Activated CD4-positive, CD25-positive, alpha-beta regulatory T cell treated with anti-CD3 and anti-CD28 coated beads, Interleukin-2, amount 50 U/mL, for 16 hours (primary cell): ENCODE measurements at regions not wholly inside any gene's neighbourhood (a gene's known extent, or its start where the extent isn't known, plus 50 kb on each side); places are given as distances from the start of the nearest gene placed in this dataset.
"Not testable (repeated sequence)": the region's sequence is repeated elsewhere in the genome, so short reads cannot be mapped to it uniquely, and the experiment has no call there.

Source experiments
- DNase-seq: peaks from one replicate; pipeline ENCODE4 v3.0.0-alpha.2; 2020; ENCODE audit warnings: low read depth, low spot score

DNA sequence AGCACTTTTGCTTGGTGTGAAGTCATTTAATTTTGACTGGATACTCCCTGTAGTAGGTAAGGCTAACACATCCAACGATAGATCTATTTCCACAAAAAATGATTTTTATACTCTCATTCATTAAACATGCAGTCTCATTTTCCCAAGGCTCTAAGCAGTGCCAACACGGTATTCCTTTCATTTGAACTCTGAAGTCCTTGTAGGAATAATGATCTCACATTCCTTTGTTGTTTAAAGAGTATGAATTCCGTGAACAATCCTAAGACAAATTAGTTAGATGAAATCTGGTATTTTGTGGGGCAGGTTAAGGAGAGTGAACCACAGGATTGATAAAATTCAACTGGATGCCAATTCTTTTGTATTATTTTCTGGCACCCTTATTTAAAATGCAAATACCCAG is 66.6 kb downstream of the LACC1 start:
- DNase-seq, result no peak

DNA sequence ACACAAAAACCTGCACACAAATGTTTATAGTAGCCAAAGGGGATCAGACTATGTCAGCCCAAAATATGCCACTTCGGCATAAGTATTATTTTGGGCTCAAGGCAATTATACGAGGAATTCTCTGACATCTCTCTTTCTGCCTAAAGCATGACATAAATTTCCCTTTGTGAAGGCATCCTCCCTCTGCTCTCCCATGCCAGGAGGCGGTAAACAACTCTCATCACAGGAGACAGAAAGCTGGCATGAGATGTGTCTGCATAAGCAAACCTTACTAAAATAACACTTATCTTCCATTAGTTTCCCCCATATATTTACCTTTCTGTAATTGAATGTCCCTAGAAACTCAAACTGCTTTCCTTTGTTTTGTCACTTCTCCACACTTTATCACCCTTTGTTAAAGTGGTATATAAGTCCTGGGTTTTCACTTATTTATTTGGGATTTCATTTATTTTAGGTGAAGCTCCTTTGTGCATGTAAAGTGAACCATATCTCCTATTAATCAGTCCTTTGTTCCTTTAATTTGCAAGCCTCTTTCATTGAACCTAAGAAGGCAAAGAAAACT is 68.3 kb downstream of the LACC1 start:
- no peak for DNase-seq

DNA sequence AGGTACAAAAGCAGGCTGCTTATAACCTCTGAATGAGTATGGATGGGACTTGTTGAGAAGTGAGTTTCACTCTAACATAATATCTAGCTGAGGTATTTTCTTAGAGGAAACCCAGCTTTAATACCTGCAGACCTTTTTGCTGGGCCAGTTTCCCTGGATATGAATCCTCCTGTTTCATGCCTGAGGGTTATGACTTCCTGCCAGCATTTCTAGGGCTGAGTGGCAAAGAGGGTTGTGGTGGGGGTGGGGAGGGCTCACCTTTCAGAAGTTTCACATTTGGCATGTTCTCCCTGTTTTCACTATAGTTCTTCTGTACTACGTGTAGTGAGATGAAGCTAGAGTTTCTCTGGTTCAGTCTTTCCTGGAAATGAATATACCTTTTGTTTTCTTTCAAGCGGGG is 73.7 kb downstream of the LACC1 start:
- DNase-seq, result no peak

DNA sequence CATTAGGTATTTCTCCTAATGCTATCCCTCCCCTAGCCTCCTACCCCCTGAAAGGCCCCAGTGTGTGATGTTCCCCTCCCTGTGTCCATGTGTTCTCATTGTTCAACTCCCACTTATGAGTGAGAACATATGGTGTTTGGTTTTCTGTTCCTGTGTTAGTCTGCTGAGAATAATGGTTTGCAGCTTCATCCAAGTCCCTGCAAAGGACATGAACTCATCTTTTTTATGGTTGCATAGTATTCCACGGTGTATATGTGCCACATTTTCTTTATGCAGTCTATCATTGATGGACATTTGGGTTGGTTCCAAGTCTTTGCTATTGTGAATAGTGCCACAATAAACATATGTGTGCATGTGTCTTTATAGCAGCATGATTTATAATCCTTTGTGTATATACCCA is 77.3 kb downstream of the LACC1 start:
- DNase-seq, result not testable (repeated sequence)

DNA sequence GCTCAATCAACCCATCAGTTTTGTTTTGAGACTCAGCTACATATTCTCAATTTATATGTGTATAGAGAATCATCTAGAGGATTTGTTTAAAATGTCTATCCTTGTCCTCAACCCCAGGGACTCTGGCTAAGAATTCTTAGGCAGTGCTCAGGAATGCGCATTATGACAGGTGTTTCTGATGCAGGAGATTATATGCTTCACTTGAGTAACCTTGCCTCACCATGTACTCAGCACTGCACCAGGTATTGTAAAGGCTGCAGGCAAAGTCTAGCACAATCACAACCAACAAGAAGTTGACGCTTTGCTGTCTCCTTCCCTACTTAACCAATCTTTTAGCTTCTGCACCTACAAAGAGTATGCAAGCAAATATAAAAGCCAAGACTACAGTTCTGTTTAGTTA is 79.6 kb downstream of the LACC1 start:
- DNase-seq, result no peak

DNA sequence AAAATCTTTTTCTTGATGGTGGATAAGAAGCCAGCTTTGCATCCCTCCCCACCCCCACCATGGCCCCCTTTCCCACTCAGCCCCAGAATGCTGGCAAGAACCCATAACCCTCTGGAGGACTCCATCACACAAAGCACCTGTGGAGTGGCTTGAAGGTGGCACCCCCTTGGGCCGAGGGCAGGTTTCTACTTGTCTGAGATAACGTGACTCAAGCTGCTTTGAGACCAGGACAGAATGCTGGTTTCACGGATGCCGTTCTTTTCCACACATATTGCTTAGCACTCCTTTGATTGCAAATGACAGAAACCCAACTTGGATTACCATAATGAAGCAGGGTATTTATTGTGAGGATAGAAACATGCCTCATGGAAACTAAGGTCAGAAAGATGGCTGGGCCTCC is 82.2 kb downstream of the LACC1 start:
- DNase-seq, result no peak

DNA sequence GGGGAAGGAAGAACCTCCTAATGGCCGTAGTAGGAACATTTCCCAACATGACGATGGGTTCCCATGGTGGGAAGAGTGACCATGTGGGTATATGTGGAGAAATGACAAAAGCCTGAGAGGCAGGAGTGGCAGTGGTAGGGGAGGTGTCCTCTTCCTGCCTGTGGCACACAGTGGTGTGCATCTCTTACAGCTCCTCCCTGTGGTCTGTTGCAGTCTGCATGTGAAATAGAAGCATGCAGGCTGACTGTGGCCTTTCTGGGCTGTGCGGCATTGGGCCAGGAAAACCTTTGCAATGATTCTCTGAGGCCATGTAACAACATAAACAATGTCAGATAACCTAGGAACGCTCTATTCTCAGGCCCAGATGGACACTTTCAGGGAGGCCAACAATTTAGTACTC is 84.0 kb downstream of the LACC1 start:
- no peak for DNase-seq

DNA sequence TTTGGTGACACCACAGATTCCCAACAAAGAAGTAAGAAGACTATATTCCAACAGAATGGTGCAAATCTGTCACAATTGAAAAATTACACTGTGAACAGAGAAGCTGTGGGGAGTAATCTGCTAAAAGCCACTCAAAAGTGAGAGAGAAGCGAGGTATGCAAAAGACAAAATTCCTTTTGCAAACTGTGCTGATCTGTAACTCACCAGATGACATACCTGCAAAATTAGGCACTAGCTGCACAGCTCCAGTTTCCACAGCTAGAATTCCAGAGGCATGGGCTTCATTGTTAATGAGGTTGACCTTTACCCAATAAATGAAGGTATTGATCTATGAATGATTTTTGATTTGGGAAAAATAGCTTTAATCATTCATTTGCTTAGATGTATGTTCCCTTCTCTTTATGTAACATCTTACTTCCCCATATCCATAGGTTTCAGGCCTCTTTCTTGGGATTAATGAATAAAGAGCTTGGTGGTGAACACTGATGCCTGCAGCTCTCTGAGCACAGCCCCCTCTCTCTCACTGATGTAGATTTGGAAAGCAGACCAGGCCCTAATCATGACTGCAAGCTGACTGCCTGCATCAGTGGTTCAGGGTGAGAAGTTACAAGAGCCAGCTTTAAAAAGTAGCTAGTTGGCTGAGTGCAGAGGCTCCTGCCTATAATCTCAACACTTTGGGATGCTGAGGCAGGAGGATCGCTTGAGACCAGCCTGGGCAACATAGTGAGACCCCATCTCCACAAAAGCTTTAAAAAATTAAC is 85.2 kb downstream of the LACC1 start:
- no peak for DNase-seq

DNA sequence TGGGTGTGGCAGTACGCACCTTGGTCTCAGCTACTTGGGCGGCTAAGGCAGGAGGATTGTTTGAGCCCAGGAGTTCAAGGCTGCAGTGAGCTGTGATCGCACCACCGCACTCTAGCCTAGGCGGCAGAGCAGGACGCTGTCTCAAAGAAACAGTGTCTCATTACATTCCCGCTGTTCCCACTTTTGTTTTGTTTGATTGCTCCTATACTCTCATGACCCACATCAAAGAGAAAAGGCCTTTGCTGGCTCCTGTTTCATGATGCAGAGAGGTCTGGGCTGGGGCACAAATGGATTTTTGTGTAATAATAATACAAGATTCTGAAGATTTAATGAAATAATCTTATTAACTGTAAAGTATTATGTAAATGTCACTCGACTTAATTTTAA is 85.7 kb downstream of the LACC1 start:
- no peak for DNase-seq

DNA sequence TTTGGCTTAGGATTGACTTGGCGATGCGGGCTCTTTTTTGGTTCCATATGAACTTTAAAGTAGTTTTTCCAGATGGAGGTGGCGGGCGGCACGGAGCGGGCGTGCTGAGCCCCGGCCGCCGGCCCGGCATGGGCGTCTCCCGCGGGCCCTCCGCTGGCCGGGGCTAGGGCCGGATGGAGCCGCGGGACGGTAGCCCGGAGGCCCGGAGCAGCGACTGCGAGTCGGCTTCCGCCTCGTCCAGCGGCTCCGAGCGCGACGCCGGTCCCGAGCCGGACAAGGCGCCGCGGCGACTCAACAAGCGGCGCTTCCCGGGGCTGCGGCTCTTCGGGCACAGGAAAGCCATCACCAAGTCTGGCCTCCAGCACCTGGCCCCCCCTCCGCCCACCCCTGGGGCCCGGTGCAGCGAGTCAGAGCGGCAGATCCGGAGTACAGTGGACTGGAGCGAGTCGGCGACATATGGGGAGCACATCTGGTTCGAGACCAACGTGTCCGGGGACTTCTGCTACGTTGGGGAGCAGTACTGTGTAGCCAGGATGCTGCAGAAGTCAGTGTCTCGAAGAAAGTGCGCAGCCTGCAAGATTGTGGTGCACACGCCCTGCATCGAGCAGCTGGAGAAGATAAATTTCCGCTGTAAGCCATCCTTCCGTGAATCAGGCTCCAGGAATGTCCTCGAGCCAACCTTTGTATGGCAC is 88.7 kb downstream of the LACC1 start:
- not testable (repeated sequence) for DNase-seq

DNA sequence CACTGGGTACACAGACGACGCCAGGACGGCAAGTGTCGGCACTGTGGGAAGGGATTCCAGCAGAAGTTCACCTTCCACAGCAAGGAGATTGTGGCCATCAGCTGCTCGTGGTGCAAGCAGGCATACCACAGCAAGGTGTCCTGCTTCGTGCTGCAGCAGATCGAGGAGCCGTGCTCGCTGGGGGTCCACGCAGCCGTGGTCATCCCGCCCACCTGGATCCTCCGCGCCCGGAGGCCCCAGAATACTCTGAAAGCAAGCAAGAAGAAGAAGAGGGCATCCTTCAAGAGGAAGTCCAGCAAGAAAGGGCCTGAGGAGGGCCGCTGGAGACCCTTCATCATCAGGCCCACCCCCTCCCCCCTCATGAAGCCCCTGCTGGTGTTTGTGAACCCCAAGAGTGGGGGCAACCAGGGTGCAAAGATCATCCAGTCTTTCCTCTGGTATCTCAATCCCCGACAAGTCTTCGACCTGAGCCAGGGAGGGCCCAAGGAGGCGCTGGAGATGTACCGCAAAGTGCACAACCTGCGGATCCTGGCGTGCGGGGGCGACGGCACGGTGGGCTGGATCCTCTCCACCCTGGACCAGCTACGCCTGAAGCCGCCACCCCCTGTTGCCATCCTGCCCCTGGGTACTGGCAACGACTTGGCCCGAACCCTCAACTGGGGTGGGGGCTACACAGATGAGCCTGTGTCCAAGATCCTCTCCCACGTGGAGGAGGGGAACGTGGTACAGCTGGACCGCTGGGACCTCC is 89.4 kb downstream of the LACC1 start:
- DNase-seq, result not testable (repeated sequence)

DNA sequence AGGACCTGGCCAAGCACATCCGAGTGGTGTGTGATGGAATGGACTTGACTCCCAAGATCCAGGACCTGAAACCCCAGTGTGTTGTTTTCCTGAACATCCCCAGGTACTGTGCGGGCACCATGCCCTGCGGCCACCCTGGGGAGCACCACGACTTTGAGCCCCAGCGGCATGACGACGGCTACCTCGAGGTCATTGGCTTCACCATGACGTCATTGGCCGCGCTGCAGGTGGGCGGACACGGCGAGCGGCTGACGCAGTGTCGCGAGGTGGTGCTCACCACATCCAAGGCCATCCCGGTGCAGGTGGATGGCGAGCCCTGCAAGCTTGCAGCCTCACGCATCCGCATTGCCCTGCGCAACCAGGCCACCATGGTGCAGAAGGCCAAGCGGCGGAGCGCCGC is 90.2 kb downstream of the LACC1 start:
- not testable (repeated sequence) for DNase-seq

DNA sequence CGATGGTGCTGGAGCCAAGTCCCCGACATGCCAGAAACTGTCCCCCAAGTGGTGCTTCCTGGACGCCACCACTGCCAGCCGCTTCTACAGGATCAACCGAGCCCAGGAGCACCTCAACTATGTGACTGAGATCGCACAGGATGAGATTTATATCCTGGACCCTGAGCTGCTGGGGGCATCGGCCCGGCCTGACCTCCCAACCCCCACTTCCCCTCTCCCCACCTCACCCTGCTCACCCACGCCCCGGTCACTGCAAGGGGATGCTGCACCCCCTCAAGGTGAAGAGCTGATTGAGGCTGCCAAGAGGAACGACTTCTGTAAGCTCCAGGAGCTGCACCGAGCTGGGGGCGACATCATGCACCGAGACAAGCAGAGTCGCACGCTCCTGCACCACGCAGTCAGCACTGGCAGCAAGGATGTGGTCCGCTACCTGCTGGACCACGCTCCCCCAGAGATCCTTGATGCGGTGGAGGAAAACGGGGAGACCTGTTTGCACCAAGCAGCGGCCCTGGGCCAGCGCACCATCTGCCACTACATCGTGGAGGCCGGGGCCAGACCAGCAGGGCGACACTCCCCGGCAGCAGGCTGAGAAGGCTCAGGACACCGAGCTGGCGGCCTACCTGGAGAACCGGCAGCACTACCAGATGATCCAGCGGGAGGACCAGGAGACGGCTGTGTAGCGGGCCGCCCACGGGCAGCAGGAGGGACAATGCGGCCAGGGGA is 91.0 kb downstream of the LACC1 start:
- DNase-seq, result not testable (repeated sequence)

DNA sequence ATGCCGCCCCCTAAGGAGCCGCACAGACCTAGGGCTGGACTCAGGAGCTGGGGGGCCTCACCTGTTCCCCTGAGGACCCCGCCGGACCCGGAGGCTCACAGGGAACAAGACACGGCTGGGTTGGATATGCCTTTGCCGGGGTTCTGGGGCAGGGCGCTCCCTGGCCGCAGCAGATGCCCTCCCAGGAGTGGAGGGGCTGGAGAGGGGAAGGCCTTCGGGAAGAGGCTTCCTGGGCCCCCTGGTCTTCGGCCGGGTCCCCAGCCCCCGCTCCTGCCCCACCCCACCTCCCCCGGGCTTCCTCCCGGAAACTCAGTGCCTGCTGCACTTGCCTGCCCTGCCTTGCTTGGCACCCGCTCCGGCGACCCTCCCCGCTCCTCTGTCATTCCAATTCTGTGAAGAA is 91.6 kb downstream of the LACC1 start:
- not testable (repeated sequence) for DNase-seq

DNA sequence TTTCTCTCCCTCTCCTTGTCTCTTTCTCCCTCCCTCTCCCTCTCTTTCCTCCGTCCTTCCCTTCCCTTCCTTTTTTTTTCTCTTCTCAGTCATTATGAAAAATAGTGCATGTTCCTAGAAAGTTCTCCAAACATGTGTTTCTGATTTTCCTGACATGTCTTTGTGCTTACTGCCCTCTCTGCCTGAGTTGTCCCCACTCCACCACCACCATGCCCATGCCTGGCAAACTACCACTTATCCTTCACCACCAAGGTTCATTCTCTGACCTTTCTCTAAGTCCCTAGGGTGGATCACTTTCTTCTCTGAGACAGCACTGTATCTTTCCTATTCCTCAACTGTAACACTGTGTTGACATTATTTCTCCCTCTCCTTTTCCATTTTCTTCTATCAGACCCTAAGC is 98.2 kb downstream of the LACC1 start:
- DNase-seq, result no peak

DNA sequence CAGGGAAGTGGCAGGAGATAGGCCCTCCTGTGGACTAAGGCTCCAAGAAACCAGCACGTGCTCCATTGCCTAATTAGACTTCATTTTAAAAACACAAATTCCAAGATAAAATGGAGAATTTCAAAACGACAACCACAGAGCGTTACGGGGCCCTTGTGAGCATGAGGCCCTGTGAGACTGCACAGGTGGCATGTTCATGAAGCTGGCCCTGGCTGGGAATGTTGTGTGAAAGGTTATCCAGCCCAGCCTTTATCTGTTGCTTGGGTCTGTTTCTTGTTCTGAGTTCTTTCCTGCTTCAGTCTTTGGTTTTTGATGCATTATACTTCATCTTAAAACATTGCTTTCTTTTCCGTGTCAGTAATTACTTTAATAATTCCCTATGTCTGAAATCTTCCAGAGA is 99.0 kb downstream of the LACC1 start:
- DNase-seq, result no peak

DNA sequence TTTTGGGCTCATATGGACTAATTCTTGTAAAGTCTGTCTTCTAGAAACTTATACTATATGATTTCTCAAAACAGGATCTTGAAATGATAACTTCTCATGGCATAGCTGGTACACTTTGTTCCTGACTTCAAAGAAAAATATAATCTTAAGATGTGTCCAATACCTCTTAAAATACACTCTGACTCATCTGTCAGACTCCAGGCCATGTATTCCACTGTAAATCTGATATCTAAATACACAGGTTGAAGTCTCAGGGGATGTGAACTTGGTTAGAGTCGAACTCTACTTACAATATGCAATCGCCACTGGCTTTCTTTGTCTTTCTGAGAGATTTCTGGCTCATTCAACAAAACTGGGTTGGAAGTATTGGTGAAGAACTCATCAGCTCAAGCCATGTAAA is 99.8 kb downstream of the LACC1 start:
- no peak for DNase-seq

DNA sequence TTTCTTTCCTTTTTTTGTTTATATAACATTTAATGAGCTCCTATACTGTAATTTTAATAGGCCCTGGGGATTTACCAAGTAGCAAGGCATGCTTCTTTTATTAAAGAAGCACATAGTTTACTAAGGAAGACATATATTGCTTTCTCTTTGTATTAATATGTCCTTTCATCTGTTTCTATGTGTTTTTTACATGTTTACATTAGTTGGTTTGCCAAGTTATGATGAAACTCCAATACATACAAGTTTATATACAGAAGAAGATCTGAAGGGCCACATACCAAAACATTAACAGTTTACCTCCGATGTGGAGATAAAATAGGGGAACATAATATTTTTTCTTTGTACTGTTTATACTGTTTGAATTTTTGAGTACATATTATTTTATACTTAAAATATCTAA is 100.9 kb downstream of the LACC1 start:
- no peak for DNase-seq

DNA sequence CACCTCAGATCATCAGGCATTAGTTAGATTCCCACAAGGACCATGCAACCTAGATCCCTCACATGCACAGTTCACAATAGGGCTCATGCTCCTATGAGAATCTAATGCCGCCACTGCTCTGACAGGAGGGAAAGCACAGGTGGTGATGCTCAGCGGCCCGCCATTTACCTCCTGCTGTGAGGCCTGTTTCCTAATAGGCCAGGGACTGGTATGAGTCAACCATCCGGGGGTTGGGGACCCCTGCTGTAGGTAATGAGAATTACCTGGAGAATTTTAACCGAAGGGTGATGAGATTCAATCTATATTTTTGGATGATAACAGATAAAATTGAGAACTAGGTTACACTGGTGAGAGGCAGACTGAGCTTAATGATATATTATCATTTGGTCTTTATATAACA is 101.4 kb downstream of the LACC1 start:
- no peak for DNase-seq

DNA sequence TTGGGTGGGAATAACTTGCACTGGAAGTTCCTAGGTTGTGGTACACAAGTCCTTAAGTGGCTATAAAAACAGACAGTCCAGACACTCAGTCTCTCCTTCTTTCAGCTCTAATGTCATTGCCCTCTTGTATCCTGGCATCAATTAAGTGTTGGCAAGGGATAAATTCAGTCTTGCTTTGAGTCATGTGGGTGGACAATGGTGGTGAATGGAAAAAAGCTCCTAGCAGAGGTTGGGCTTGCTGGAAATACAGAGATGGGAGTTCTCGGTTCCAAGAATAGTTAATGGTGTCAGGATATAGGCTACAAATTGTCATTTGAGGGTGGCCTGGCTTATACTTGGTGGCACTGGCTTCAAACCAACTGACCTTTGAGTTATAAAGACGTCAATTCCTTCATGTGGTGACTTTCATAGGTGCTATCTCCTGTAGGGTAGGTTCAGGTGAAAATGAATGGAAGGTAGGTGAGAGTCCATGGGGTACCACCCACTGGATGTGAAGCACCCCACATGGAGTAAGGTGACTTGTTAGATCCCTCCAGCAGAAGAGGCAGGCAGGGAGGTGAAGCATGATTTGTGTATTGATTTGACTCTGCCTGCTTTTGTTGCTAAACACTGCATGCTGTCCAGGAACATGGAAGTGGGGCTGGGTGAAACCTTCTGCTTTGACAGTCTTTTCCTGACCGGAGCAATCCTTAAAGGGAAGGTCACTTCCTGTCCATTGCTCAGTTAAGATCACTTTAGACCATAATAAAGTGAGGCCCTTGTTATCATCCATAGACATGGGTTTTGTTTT is 102.0 kb downstream of the LACC1 start:
- DNase-seq, result no peak

DNA sequence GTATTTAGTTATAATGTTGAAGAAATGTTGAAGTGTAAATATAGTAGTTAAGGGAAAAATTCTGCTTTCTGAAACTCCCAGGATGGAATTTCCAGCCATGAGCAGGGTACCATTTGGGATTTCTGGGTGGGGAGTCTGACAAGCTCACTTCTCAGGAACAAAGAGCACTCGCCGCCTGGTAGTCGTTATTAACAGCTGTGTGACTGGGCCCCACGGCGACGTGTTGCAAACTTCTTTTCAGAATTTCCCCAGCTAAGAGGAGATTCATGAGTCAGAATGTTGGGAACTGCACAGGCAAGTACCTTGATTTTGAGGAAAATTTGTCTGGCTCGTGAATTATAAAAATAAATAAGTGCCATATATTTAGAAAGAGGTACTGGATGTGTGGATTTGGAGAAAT is 103.7 kb downstream of the LACC1 start:
- DNase-seq, result no peak
